ENCODE measurements at regions not wholly inside any gene's neighbourhood (a gene's known extent, or its start where the extent isn't known, plus 50 kb on each side); places are given as distances from the start of the nearest gene placed in this dataset.

DNA sequence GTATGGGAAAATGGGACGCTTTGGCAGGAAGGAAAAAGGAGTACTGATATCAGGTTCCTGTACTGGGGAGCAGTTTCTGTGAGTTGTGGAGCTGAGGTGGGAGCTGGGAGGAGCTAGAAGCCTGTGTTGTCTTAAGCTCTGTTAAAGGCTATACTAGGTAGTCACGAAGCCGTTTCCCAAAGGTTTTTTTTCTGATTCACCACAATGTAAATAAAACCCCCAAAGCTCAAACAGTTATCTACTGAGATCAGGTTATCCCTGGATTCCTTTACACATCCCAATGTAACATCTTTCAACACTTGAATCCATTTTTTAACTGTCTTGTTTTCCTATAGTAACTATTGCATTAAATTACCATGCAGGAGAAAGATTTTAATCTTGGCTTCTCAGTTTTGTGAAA lies 297.4 kb upstream of the SFRP2 start:
- no peak for DNase-seq

- DNase-seq, result no peak
These were observed 296.0 kb upstream of the SFRP2 start for GRCh38 chr4:154084864-154085263.

- peak in 1 of 3 experiments; percentile 9 for DNase-seq
These were observed 294.1 kb upstream of the SFRP2 start for GRCh38 chr4:154082760-154083535.

- DNase-seq, result no peak
These were observed 292.5 kb upstream of the SFRP2 start for GRCh38 chr4:154081391-154081790.

DNA sequence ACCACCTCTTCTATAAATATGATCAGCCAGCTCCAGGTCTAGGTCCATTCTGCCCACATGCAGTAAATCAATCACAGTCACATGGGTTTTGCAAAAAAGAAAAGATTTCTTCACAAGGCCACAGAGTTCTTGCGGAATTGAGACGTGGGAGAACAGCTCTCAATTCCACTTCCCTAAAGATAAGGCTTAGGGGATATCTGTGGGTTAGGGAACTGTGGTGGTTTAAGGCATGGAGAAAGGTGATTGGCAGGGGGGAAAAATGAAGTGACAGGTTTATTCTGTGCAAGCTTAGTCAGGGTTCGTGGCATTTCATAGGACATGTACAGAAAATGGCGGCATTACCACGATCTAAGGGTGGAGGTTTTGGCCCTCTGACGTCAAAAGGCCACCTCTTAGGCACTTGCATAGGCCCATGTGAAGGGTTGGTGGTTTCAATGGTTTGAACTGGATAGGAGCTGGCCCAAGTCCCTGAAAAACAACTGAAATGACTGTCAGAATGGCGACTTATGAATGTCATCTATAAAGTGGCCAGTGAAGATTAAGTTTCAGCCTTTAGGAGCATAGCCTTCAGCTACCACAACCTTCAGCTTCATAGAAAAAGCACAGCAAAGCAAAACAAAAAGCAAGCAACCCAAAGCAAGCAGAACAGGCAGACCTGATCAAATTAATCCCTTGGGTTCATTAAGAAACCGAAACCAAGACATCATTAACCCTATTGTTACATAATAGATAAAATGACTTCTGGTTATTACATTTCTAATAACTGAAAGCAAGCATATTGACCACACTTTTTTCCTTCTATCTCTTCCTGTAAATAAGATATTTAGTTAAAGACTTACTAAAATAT lies 289.8 kb upstream of the SFRP2 start:
- DNase-seq, result no peak

DNA sequence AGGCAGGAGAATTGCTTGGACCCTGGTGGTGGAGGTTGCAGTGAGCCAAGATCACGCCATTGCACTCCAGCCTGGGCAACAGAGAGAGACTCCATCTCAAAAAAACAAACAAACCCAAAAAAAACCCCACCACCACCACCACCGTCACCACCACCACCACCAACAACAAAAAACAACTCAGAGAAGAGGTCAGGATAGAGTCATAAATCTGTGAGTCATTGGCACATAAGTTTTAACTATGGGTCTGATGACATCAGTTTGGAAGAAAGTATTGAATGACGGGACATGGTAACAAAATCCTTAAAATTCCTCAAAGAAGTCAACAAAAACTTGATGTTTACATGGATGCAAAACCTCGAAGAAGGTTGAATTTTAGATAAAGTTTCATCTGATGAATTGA lies 288.0 kb upstream of the SFRP2 start:
- no peak for DNase-seq

DNA sequence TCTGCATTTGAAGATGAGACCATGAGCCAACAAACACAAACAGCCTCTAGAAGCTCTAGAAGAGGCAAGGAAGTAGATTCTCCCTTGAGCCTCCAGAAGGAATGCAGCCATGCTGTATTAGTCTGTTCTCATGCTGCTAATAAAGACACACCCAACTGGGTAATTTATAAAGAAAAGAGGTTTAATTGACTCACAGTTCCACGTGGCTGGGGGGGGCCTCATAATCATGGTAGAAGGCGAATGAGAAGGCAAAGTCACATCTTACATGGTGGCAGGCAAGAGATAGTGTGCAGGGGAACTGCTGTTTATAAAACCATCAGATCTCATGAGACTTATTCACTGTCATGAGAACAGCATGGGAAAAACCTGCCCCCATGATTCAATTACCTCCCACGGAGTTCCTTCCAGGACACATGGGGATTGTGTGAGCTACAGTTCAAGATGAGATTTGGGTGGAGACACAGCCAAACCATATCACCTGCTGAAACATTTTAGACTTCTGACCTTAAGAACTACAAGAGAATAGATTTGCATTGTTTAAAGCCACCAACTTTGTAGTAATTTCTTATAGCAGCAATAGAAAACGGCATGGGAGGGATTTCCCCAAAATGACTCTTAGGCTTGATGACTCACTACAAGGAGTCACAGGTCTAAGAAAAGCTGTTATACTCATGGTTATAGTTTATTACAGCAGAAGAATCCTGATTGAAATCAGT lies 284.4 kb upstream of the SFRP2 start:
- no peak for DNase-seq

DNA sequence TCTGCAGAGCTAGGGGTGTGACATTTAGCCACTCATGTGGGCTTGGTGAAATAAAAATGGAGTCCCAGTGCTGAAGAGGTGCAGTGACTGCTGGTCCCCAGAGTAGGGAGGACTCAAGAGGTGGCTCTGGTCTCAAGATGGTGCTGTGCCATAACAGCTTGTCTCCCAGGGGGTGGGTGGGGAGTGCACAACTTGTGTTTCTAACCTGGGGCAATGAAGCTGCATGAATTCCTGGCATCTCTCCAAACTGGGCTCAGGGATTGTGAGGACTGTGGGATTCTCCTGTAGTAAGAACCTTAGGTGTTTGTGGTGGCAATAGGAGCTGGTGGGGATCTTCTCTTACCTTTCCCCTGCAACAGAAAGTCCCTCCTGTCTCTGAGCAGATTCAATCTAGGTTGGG lies 278.9 kb upstream of the SFRP2 start:
- peak in 1 of 3 experiments; percentile 9 for DNase-seq

- no peak for DNase-seq
These were observed 276.5 kb upstream of the SFRP2 start for GRCh38 chr4:154065368-154065767.

DNA sequence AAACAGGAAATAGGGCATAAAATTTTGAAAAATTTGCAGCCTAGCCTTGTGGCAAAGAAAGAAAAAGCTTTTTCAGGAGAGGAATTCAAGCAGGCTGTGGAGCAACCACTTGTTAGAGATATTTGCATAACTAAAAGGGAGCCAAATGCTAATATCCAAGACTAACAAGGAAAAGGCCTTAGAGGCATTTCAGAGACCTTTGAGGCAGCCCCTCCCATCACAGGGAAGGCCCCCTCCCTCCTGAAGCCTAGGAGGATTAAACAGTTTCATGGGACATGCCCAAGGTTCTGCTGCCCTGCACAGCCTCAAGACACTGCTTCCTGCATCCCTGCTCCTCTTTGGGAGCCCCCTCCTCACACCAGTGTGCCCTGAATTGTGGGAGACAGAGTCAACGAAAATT lies 275.4 kb upstream of the SFRP2 start:
- DNase-seq, result no peak

GRCh38 chr4:154049457-154050181 lies 260.7 kb upstream of the SFRP2 start:
- peak in 1 of 3 experiments; percentile 13 for DNase-seq

DNA sequence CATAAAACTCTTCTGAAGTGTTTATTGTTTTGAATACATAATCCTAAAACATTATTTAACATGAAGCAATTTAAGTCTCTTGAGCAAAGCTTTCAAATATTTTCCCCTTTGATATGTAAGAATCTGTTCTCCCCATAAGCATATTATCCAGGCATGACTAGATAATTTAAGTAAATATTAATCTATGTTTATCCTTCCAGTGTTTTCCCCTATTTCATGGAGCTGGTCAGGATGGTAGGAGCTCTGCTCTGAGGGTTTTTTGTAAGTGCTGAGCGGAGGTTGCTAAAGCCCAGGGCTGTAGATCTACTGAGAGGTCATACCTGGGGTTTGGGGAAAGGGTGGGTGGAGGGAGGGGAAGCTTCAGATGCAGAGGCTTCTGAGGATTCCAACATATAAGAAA lies 258.9 kb upstream of the SFRP2 start:
- DNase-seq, result no peak

GRCh38 chr4:154044742-154045485 lies 256.0 kb upstream of the SFRP2 start:
- DNase-seq, result no peak

DNA sequence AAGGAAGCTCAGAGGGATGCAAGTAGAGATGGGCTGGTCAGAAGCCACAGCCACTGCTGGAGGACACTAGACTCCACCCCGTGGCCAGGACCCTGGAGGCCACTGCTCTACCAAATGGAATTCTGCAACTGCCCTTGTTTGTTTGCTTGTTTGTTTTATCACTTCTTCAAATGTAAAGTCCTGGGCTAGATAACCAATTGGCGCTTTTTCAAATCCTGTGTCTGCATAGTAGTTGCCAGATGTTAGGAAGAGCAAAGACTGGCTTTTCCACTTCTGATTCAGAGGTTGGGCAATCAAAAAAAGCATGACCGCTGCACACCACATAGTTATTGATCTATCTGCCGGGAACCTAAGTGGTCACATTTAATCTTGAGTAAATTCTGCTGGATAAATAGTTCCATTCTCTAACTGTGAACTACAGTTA lies 255.2 kb upstream of the SFRP2 start:
- DNase-seq, result no peak

DNA sequence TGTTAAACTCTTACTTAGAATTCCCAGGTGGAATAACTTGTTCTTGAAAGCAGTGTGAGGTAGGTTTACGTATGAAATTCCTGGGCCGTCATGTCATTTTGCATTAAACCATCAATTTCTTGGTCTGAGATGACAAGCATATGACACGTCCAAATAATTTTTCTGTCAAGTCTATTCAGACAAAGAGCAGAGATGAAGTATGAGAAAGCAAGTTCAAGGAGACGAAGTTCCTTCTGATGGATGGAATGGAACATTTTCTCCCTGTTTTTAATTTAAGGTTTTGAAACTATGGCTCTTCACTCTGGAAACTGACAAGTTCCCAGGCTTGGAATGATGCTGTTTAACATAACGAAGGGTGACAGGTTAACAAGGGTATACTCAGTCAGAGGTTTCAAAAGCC lies 252.8 kb upstream of the SFRP2 start:
- no peak for DNase-seq

- DNase-seq, result peak in 2 of 3 experiments; percentile 73 to 97
These were observed 250.8 kb upstream of the SFRP2 start for GRCh38 chr4:154039435-154040343.

DNA sequence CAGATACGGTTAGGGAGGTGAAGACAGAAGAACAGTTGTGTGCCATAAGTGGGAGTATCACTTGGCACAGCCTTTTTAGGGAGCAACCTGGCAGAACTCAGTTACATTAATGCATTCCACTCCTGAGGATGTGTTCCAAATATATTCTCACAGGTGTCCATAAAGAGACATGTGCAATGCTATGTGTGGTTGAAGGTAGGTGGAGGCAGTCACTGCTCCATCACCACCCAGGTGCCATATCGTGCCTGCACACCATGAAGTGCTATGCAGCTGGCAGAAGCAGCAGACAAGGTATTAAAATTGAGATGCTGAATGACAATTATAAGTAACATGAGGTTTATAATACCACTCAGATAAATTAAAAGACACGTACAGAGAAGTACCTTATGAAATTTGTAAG lies 248.0 kb upstream of the SFRP2 start:
- no peak for DNase-seq

DNA sequence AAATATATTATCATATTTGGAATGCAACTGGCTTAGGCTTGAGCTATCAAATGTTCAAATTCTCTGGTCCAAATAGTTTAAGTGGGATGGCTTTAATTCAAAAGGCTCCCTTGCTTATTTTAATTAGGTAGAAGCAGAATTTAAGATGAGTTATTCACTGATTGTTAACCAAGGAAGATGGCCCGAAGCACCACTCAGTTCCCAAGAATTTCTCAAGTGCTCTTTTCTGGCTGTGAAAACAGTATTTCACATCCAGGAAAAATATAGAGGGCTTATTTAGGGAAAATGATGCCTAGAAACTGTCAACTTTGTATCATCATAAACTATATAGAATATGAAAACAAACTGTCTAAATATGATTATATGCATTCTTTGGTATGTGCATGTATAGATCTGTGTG lies 246.5 kb upstream of the SFRP2 start:
- no peak for DNase-seq

- DNase-seq, result no peak
These were observed 245.0 kb upstream of the SFRP2 start for GRCh38 chr4:154033921-154034320.

DNA sequence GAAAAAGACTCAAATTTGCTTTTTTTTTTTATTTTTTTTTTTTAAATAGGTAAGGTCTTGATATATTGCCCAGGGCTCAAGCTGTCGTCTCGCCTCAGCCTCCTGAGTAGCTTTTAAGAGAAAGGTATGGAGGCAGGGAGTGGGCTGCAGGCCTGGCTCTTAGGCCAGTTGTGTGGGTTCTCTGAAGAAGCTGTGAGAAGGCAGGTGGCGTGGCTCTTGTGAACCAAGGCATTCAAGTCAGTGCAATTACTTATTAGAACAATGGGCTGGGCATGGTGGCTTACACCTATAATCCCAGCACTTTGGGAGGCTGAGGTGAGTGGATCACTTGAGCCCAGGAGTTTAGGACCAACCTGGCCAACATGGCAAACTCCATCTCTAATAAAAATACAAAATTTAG lies 244.0 kb upstream of the SFRP2 start:
- DNase-seq, result no peak

GRCh38 chr4:154030746-154031145 lies 241.9 kb upstream of the SFRP2 start:
- DNase-seq, result peak in 2 of 3 experiments; percentile 20 to 68
